GM19043 (cell line): ENCODE measurements at regions not wholly inside any gene's neighbourhood (a gene's known extent, or its start where the extent isn't known, plus 50 kb on each side); places are given as distances from the start of the nearest gene placed in this dataset.

Source experiments
- ATAC-seq: cut with Tn5 transposase; IDR thresholded peaks from one replicate; pipeline ENCODE4 v1.9.1; 2021; ENCODE audit warnings: low read depth; ENCODE audit not compliant: unreplicated experiment

DNA sequence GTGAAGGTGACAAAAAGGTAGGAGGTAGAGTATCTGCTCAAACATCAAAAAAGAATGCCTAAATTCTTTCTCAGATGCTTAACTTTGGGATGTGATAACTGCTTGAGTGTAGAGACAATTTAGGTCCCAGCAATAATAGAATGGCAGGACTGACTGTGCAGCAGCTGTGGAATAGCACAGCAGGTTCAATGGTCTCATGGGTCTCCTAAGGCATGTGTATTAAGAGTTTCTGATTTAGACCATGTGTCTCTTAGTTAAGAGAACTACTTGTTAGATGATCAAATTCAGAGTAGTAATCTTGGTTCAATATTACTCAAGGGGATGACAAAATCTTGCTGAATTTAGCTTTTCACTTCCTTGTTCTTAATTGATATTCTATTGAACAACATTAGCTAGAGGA is 72.0 kb downstream of the ALX1 start:
- ATAC-seq, result no peak

DNA sequence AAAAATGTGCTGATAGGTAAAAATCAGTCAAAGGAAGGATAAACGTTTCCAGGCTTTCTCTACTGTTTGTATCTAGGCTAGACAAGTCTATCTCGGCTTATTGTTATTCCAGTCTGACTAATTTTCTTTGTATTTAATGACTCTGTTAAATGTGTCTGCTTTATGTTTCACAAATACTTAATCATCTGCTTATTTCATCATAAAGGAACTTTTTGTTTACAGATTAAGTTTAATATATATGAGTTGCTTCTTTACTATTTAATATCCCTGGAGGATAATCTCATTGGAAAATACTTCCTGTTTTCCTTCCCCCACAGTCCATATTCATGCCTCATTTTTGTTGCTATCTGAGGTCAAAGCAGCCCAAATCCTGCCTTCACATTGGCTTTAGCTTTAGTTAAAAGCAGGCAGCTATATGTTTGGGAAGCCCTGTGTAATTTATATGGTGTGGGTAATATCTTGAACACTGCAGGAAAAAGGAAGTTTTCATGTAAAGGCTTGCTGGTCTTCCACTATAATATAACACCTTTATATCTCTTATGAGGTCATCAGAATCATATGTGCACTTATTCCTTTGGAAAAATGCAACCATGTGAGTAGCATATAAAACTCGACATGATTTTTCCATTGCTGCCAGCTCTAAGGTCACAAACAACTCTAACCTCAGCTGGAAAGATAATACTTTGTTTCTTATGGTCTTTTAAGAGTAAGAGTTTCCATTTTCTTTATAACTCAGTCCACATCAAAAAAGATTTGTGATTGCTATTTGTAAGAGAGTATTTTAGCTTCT is 76.8 kb downstream of the ALX1 start:
- no peak for ATAC-seq

DNA sequence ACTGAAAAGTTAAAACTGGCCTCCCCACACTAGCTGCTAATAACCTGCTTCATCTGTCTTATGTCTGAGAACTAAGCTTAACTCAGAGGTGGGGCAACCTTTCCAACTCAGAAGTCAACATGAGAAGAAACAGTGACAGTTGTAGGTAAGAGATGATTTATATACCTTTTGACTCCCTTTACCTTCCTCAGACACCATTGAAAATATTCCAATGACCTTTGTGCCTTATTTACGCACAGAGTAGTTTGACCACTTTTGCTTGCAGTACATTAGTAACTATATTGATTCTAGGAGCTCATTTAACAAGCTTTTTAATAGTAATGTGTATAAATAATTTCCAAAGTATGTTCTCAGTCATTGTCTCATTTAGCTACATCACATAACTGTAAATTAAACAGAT is 77.6 kb downstream of the ALX1 start:
- ATAC-seq, result no peak

DNA sequence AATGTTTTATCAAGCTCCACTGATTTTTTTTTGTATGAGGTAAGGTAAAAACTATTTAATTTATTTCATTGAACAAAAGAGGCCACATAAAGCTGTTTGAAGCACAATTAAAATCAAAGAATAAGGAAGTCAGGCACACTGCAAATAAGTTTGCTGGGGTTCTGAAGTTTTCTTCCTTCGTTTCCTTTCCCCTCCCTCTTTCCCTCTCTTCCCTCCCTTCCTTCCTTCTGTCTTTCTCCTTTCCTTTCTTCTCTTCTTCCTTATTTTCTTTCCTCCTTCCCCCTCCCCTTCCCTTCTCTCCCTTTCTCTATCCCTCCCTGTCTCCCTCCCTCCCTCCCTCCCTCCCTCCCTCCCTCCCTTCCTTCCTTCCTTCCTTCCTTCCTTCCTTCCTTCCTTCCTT is 78.7 kb downstream of the ALX1 start:
- no peak for ATAC-seq

DNA sequence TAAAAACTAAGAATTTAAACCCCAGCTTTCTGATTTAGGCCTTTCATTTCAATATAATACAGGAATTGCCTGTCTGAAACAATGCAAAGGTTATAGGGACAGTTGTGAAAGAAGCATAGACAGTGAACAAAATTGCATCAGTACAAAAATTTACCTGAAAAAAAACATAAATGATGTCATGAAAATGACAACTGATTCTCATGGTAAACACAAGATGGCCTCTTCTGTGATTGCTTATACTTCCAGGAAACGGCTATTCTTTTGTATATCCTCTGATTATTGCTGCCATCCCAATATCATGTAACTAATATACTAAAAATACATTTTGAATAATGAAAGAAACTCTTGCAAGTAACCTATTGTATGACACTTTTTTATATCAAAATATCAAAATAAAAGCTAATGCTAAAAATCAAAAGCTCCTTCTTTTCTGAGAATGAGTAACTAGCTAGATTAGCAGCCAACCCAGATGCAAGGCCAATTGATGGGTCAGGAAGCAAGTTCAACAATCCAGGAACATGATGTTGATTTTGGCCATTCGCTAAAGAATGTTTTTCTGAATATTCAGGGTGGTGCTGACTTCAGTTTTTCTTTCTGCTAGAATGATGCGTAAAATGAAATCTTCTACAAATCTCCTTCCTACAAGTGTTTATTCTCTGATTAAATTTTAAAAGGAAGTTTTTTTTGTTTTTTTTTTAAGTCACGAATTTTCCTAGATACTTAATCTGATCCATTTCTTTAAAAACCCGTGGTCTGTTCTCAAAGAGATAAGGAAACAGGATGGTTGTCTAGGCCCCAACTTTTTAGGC is 83.6 kb downstream of the ALX1 start:
- no peak for ATAC-seq

DNA sequence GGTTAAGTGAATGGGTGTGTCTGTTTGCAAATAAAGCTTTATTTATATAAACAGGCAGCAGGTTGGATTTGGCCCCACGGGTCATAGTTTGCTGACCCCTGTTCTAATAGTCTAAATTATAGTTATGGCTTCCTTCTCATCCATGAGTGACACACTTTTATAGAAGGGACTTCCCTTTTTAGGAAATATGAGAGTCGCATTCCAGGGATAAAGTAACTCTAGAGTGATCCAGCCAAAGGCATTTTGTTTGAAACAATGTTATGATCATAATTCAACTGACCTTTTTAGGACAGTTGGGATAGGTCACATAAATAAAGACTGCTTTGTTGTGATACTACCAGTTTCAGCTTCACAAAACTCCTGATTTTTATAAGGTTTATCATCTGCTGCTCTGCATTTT is 87.9 kb downstream of the ALX1 start:
- ATAC-seq, result no peak

DNA sequence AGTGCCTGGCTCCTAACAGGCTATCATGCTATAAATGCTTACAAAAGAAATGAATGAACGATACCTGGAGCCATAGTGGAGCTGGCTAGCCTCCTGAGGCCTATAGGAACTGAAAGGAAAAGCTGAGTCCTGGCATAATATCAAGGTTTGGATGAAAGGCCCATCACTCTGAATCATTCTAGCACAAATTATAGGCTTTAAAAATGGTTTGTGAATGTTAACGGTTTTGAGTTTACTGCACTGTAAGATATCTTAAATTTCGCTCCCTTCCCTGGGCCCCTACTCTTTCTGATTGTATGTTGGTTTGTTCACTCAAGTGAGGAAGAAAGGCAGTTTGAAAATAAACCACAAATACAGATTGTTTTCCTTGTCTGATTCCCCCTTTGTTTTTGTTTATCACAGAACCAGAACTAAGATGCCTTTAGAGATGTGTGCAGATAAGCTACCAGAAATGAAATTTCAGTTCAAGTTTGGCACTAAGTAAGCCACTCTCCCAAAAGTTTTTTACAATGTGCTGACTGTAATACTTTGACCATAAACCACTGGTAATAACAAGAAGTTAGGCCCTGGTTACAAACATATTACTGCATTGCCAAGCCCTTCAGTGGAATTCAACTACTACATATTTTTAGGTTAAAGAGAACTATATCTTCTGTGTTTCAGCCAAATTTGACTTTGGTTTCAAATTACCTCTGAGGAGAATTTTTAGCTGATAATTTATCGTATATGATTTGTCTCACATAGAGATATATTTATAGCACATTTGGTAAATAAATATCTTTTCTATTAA is 89.5 kb downstream of the ALX1 start:
- ATAC-seq, result no peak

DNA sequence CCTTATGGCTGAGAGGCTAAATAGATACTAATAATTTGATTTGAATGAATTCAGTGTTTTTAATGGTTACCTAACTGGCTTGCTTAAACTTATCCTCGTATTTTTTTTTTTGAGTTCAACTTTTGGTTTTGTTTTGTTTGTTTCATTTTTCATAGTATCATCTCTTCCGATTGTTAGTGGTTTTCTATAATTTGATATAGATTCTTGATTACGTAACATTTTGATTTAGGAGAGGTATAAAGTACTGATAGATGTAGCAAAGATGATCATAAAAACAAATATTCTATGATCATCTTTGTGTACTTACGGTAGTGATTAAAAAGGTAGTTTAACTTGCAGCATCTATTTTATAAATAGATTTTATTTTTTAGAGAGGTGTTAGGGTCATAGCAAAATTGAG is 93.0 kb downstream of the ALX1 start:
- ATAC-seq, result no peak

DNA sequence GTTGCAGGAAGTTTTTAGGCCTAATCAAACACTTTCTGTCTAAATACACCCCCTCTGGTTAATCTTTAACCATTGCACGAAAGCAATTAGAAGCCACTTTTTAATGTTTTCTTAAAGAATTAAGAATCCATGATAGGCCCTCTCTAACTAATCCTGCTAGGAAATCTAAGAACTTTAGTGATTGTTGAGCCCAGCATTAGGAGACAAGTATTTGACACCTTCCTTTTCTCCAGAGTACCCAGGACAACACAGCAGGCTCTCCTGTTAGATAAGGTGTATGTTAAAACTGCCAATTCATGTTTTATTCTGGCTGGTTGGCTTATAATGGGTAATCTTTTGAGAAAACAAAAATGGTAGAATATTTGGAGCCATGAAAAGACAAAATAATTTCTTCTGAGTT is 95.0 kb downstream of the ALX1 start:
- ATAC-seq, result no peak

DNA sequence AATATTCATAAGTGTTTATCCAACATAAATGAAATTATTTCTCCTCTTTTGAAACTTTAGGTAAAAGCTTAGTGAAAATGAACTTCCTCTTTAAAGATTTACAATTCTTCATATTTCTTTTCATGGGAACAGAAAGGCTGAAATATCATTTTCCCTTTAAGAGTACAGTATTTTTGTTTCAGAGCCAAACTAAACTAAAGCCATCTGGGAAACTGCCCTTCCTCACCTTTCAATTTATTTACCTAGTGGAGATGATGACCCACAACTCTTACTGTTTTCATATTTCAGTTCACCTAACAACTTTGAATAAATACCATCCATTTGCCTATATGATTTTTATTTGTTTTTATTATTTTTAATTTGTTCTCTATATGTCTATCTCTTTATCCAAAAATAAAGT is 105.4 kb downstream of the ALX1 start:
- ATAC-seq, result no peak

DNA sequence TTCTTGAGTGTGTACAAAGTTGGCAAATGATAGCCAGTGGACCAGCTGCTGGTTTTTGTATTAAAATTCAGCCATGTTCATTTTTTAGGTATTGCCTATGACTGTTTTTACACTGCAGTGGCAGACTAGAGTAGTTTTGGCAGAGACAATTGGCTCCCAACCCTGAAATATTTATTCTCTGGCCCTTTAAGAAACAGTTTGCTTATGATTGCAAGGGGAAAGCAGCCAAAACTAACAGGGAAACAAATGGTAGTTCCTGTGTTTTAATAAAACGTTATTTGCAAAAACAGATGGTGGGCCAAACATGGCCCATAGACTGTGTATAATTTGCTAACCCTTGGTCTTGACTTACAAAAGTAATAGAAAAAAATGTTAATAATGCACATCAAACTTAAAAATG is 110.2 kb downstream of the ALX1 start:
- no peak for ATAC-seq

DNA sequence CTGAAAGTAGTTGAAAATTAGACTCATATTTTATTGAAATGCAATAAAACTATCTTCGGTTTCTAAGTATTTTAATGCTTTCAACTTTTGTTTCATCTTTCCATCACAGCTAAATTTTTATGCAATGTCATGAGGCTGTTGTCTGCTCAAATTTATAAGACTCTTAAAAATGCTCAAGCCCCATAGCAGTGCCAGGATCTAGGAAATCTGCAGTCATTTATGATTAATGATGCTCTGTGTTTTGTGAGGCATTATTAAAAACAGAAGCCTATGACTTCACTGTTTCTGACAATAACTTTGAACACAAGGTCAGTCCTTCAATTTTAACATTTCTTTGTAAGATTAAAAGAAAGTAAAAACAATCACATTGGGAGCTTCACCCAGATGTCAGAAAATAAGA is 112.5 kb downstream of the ALX1 start:
- no peak for ATAC-seq

DNA sequence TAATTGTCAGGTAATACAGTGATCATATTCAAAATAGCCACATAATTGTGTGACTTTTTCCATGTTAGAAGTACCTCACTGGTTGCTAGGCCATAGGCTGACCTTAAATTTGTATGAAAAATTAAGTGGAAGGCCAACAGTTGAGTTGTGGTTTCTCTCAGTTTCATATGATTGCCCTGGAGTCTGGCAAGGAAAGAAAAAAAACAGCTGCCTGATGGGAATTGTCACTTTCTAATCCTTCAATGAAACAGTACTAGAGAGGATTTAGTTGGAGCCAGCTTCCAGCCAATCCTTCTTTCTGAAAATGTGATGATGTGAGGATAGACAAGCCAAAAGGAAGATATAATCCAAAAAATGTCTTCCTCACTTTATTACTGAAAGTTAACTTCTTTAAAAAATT is 113.6 kb downstream of the ALX1 start:
- no peak for ATAC-seq

DNA sequence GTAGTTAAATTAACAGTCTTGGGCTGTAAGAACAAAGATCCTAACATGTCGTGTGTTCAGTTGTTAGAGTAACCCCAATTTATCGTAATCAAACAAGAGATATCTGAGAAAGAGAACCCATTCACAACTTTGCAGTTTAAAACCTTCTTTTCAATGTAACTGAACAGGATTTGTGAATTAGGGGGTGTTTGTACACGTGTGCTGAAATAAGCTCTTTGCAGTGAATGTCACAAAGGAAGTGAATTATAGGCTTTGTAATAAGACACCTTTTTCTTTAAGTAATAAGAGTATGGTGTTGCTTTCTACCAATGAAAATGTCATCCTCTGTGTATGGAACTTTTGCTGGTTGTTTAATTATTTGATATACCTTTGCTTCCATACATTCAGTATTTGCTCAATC is 114.0 kb downstream of the ALX1 start:
- ATAC-seq, result no peak

DNA sequence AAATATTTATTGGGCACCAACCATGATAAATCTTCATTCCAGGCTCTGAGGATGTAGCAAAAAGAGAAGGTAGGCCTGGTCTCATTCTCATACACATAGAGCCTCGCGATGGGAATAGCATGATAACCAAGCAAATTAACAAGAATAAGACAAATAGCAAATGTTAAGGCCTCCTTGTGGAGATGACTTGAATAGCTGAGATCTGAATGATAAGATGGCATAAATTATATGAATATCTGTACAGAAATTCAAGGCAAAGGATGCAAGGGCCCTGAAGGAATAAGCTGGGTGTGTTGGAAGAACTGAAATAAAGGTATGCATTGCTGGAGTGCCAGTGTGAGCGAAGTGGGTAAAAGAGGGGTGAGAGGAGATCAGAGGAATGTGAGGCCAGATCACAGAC is 114.8 kb downstream of the ALX1 start:
- no peak for ATAC-seq

DNA sequence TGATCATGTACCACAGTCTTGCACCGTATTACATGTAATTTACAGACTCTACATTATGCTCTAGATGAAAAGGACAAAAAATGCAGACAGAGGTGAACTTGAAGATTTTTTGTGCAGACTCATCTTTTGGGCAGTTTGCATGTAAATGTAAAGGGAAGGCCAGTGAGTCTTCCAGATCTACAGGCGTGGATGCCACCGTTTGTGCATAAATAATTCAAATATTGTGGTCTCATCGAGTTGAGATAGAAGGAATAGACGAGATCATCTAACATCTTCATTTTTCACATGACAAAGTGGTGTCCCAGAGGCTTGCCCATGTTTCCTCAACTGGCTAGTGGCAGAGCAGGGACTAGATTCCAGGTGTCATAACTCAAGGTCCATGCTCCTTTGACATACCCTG is 125.2 kb downstream of the ALX1 start:
- ATAC-seq, result no peak

DNA sequence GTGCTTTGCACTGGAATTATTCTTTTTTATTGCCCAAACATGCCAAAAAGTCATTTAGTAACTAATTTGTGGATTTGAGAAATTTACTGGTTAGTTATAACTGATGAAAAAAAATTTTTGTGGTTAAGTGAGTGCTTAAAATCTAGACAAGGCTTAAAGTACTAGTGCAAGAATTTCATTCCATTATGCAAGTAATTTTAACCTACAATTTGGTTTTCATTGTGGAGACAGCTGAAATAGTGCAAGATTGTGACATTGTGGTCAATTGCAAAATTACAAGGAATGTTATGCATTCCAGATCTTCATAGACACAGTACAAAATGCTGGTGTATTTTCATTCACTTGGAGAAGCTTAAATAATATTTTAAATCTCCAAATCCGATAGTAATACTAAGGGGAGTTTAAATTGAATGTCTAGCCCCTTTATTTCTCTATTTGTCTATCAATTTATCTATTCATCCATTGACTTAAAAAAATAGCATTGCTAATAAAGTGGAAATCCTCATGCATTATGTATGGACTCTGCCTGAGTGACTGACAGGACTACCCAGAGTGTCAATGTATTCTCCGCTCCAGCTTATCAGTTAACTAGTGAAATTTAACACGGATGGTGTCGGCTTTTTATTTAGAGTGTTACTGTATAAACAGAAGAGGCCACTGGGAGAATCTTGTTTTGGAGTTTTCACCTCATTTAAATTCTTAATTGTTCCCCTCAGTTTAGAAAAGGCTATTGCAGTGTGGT is 125.9 kb downstream of the ALX1 start:
- no peak for ATAC-seq

DNA sequence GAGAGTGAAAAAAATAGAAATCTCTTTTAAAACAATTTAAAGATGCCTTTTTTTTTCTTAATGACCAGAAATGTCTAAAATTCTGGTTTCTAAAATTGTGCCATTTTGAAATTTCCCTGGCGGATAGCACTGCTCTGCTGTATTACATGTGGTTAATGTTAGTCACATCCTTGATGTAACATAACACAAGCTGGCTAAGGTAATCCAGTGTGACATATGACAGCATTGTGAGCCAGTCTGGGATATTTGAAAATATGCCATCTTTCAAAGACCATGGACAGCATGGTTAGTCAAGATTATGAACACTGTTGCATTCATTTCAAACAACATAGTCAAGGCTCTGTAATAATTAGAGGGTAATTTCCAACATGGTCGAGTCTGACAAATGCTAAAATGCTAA is 133.2 kb downstream of the ALX1 start:
- ATAC-seq, result no peak

DNA sequence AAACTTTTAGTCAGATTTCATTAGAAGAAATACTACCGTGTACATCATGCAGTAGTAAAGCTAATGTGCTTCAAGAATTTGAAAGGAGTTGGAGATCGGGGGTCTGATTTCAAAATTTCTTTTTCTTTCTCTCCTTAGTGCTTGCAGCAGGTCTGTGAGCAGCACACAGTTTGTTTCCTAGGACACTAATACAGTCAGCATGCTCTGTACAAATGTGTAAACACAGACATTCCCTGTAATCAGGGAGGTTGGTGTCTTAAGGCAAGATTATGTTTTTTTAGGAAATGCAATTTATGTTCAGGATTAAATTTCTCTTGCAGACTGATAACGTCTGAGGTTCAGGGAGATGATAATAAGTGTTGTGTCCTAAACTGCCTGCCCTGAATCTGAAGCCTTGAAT is 142.7 kb downstream of the ALX1 start:
- no peak for ATAC-seq

DNA sequence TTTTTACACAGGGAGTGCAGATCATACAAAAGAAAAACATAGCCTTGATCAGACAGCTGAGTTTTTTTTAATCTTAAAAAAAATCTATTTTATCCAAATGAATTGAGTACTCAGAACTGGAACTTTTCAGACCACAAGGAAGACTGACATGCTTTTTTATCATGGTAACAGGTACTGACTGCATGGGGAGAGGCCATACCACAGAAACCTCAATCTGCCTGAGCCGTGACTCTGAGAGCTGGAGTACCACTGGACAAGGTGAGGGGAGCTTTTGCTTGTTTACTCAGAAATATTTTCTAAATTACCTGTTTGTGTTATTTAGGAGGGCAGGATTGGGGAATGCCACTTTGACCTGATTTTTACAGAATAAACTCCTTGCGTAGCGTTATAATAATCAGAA is 143.9 kb downstream of the ALX1 start:
- peak; percentile 55 for ATAC-seq
